ENCODE measurements at regions not wholly inside any gene's neighbourhood (a gene's known extent, or its start where the extent isn't known, plus 50 kb on each side); places are given as distances from the start of the nearest gene placed in this dataset.

DNA sequence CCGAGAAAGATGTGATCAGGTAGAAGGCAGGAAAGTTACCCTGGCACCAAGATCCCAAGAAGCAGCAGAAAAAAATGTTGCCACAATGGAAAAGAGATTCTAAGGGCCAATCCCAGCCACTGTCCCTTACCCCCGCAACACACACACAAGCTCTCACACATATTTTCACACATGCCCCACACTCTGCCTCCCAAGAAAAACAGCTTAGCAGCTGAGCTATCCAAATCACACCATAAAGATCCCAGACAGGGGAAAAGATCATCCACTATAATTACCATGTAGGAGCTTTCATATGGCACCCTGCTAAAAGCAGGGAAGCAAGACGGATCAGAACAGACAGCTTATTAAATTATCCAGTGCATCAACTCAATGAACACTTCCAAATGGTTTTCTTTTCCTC, 143.4 kb downstream of the FAM114A2 start:
- ATAC-seq (no peak), DNase-seq (no peak)
- Mint-ChIP-seq H3K36me3 (ENCODE audit: low read depth) (no peaks in the 10 kb centered on the region), H3K9me3 (no peaks in the 10 kb centered on the region), H3K27ac (no peak overlapping the region), H3K27me3 (no peaks in the 10 kb centered on the region), H3K4me1 (ENCODE audit: low read depth) (no peaks in the 10 kb centered on the region), H3K4me3 (no peak overlapping the region)
- POLR2A ChIA-PET: no interaction called here
- intact Hi-C loops (cut with micrococcal nuclease): no loop called here
- TF ChIP-seq, protein P1, sequence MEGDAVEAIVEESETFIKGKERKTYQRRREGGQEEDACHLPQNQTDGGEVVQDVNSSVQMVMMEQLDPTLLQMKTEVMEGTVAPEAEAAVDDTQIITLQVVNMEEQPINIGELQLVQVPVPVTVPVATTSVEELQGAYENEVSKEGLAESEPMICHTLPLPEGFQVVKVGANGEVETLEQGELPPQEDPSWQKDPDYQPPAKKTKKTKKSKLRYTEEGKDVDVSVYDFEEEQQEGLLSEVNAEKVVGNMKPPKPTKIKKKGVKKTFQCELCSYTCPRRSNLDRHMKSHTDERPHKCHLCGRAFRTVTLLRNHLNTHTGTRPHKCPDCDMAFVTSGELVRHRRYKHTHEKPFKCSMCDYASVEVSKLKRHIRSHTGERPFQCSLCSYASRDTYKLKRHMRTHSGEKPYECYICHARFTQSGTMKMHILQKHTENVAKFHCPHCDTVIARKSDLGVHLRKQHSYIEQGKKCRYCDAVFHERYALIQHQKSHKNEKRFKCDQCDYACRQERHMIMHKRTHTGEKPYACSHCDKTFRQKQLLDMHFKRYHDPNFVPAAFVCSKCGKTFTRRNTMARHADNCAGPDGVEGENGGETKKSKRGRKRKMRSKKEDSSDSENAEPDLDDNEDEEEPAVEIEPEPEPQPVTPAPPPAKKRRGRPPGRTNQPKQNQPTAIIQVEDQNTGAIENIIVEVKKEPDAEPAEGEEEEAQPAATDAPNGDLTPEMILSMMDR (IDR thresholded peaks at IDR 0.05): no peak
- CTCF ChIA-PET: no interaction called here

DNA sequence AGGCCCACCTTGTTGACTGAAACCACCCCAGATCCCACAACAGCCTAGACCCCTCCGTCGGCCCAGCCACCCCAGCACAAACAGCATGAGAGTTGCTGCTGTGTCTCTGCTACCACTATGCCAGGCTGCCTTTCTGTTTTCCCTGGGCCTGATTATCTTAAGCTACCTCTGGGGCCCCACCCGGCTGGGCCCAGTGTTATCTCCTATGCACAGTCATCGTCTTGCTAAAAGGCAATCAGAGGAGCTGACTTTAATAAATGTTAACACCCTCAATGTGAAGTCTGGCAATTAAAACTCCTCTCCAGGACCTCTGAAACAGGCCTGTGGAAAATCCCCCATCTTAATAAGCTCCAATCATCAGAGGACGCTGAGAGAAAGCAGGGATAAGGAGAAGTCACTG, 144.9 kb downstream of the FAM114A2 start:
- Mint-ChIP-seq H3K27ac (no peak overlapping the region), H3K36me3 (ENCODE audit: low read depth) (no peaks in the 10 kb centered on the region), H3K27me3 (no peaks in the 10 kb centered on the region), H3K4me1 (ENCODE audit: low read depth) (no peaks in the 10 kb centered on the region), H3K9me3 (no peaks in the 10 kb centered on the region), H3K4me3 (no peak overlapping the region)
- ChIA-PET CTCF (no interaction called here), POLR2A (no interaction called here)
- ATAC-seq (no peak), DNase-seq (no peak)
- TF ChIP-seq, protein P1 (IDR thresholded peaks at IDR 0.05): no peak
- intact Hi-C loops (cut with micrococcal nuclease): no loop called here

DNA sequence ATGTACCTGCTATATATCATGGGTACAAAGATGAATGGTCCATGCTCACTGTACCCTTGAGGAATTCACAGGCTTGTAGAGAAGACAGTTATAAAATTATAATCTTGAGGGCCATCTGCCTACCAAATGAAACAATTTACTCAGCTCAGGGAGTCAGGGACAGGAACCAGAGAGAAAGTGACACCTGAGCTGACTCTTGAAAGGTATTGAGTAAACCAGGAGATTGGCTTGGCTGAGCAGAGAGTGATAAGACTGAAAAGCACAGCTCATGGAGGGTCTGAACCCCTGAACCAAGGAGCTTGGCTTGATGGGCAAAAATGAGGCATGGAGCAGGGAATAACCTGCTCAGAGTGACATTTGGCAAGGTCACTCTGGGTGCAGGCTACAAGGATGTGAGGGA, 147.3 kb downstream of the FAM114A2 start:
- no peak for ATAC-seq

DNA sequence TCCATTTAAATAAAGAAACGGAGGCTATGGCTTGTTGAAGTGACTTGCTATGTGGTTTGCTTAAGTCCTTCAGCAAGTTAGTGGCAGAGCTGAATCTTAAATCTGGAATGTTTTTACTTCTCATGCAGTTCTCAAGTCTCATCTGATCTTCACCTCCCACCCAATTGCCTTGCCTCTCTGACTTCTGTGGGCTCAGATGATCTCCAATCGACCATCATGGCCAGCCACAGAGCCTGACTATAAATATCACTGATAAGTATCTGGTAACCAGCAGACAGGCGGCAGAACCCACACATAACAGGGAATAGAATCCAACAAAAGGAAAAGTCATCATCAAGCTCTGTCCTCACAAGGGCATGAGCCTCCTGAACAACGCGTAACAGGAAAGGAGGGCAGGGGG, 149.9 kb downstream of the FAM114A2 start:
- POLR2A ChIA-PET: no interaction called here

More for the DNA sequence above, 147.3 kb downstream of the FAM114A2 start:
- H3K36me3 Mint-ChIP-seq (ENCODE audit: low read depth): no peaks in the 10 kb centered on the region
- no peaks in the 10 kb centered on the region for H3K27me3 Mint-ChIP-seq
- no peaks in the 10 kb centered on the region for H3K9me3 Mint-ChIP-seq
- DNase-seq: no peak
- H3K27ac Mint-ChIP-seq: no peak overlapping the region
- H3K4me1 Mint-ChIP-seq (ENCODE audit: low read depth): no peaks in the 10 kb centered on the region
- intact Hi-C loops (cut with micrococcal nuclease): no loop called here
- POLR2A ChIA-PET: no interaction called here
- no peak overlapping the region for H3K4me3 Mint-ChIP-seq
- TF ChIP-seq, protein P1 (IDR thresholded peaks at IDR 0.05): no peak
- CTCF ChIA-PET: interaction anchor here (0.6 kb wide), 1 partner anchor 76 kb away, joined by 3 read pairs; no protein-coding TSS in a partner anchor

DNA sequence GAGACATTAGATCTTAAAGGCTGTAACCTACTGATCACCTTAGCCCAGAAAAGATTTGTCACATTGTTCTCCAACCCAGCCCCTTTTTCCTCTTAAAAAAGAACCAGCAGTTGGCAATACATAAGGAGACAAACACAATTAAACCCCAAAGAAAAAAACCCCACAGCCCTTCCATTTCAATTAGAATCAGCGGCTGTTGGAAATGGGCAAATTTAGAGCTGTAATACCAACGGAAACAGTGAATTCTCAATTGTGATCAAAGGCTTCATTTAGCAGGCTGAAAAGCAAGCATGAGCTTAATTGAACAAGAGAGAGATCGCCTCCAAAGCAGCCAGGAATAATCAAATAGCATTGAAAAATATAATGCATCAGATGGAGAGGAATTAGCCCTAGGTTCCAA, 153.6 kb downstream of the FAM114A2 start:
- no peak for DNase-seq
- Mint-ChIP-seq H3K4me1 (ENCODE audit: low read depth) (no peaks in the 10 kb centered on the region), H3K9me3 (no peaks in the 10 kb centered on the region), H3K27ac (no peak overlapping the region), H3K27me3 (peaks cover 6% of the 10 kb centered on the region), H3K4me3 (no peak overlapping the region), H3K36me3 (ENCODE audit: low read depth) (no peaks in the 10 kb centered on the region)
- POLR2A ChIA-PET: no interaction called here
- no peak for ATAC-seq
- CTCF ChIA-PET: no interaction called here
- intact Hi-C loops (cut with micrococcal nuclease): no loop called here
- TF ChIP-seq, protein P1 (IDR thresholded peaks at IDR 0.05): no peak

More for the DNA sequence above, 149.9 kb downstream of the FAM114A2 start:
- no peak overlapping the region for H3K4me3 Mint-ChIP-seq
- intact Hi-C loops (cut with micrococcal nuclease): no loop called here
- H3K9me3 Mint-ChIP-seq: no peaks in the 10 kb centered on the region
- TF ChIP-seq, protein P1 (IDR thresholded peaks at IDR 0.05): no peak
- no peaks in the 10 kb centered on the region for H3K27me3 Mint-ChIP-seq
- H3K4me1 Mint-ChIP-seq (ENCODE audit: low read depth): no peaks in the 10 kb centered on the region
- no peak overlapping the region for H3K27ac Mint-ChIP-seq
- DNase-seq (no peak), ATAC-seq (no peak)
- H3K36me3 Mint-ChIP-seq (ENCODE audit: low read depth): no peaks in the 10 kb centered on the region
- CTCF ChIA-PET: no interaction called here

Measured in activated CD8-positive, alpha-beta T cell treated with anti-CD3 and anti-CD28 coated beads for 36 hours (primary cell).